SK-N-SH treated with all-trans-retinoic acid at 6 μM for 48 hours (cell line): ENCODE measurements at regions not wholly inside any gene's neighbourhood (a gene's known extent, or its start where the extent isn't known, plus 50 kb on each side); places are given as distances from the start of the nearest gene placed in this dataset.

ENCODE experiments used
- CREB5 ChIP-seq: fragments of 250-450 bp; sonication (Bioruptor Pico); IDR thresholded peaks from 2 replicates; pipeline ENCODE4 v1.5.1; 2020; ENCODE audit warnings: low read depth, mild to moderate bottlenecking, moderate library complexity
- OSR1 ChIP-seq: fragments of 250-450 bp; sonication (Bioruptor Pico); IDR thresholded peaks from 2 replicates; pipeline ENCODE4 v1.8.0; 2022; ENCODE audit warnings: moderate library complexity, mild to moderate bottlenecking, inconsistent platforms
- PATZ1 ChIP-seq: fragments of 250-450 bp; sonication (Bioruptor Pico); IDR thresholded peaks from 2 replicates; pipeline ENCODE4 v1.8.0; 2020; ENCODE audit warnings: mild to moderate bottlenecking, moderate library complexity, borderline replicate concordance
- TOX ChIP-seq: fragments of 250-450 bp; sonication (Bioruptor Pico); IDR thresholded peaks from 2 replicates; pipeline ENCODE4 v1.8.0; 2021; ENCODE audit warnings: mild to moderate bottlenecking, moderate library complexity, borderline replicate concordance
- ZFP3 ChIP-seq: fragments of 250-450 bp; sonication (Bioruptor Pico); IDR thresholded peaks from 2 replicates; pipeline ENCODE4 v1.5.0; 2020; ENCODE audit warnings: mild to moderate bottlenecking, moderate library complexity
- ZNF70 ChIP-seq: fragments of 450-650 bp; formaldehyde crosslinking; IDR thresholded peaks from 2 replicates; pipeline ENCODE4 v1.5.0; 2020; ENCODE audit warnings: mild to moderate bottlenecking, moderate library complexity

GRCh38 chr5:56396634-56397033 lies 163.5 kb upstream of the ANKRD55 start:
- TF ChIP-seq OSR1 (CRISPR knock-in tag) (no peak), ZNF70 (no peak), ZFP3 (CRISPR knock-in tag) (no peak), TOX (CRISPR knock-in tag) (no peak), PATZ1 (CRISPR knock-in tag) (no peak), CREB5 (CRISPR knock-in tag) (no peak)
